OCI-LY3 (cell line): ENCODE measurements at regions not wholly inside any gene's neighbourhood (a gene's known extent, or its start where the extent isn't known, plus 50 kb on each side); places are given as distances from the start of the nearest gene placed in this dataset.

Source experiments
- CTCF ChIP-seq: fragments of 200-600, 300-600 bp; sonication (generic); IDR thresholded peaks from 2 replicates; pipeline ENCODE4 v1.5.1; 2014; ENCODE audit warnings: antibody characterized with exemption, low read length, low read depth
- EZH2phosphoT487 ChIP-seq: fragments of 200-600 bp; shearing (Covaris generic); IDR thresholded peaks from 2 replicates; pipeline ENCODE4 v1.6.1; 2018; ENCODE audit warnings: antibody characterized with exemption, mixed run types, low read depth

GRCh38 chr21:28561772-28562171, 430.9 kb downstream of the LTN1 start:
- no peak for TF ChIP-seq CTCF
- TF ChIP-seq EZH2phosphoT487: no peak
